ENCODE measurements at regions not wholly inside any gene's neighbourhood (a gene's known extent, or its start where the extent isn't known, plus 50 kb on each side); places are given as distances from the start of the nearest gene placed in this dataset.

- DNase-seq (ENCODE audit: low read depth): no peak
These were observed 617.6 kb downstream of the EBF1 start for GRCh38 chr5:158482125-158482524.

- no peak for DNase-seq (ENCODE audit: low read depth)
These were observed 619.2 kb upstream of the CLINT1 start for GRCh38 chr5:158478139-158478538.

GRCh38 chr5:158477214-158477613 is 618.3 kb upstream of the CLINT1 start:
- DNase-seq (ENCODE audit: low read depth): no peak

- DNase-seq (ENCODE audit: low read depth): no peak
These were observed 614.2 kb upstream of the CLINT1 start for GRCh38 chr5:158473016-158473635.

- no peak for DNase-seq (ENCODE audit: low read depth)
These were observed 612.6 kb upstream of the CLINT1 start for GRCh38 chr5:158471535-158471924.

- no peak for DNase-seq (ENCODE audit: low read depth)
These were observed 612.0 kb upstream of the CLINT1 start for GRCh38 chr5:158470764-158471534.

GRCh38 chr5:158468444-158468843 is 609.5 kb upstream of the CLINT1 start:
- no peak for DNase-seq (ENCODE audit: low read depth)

- no peak for DNase-seq (ENCODE audit: low read depth)
These were observed 607.2 kb upstream of the CLINT1 start for GRCh38 chr5:158466191-158466590.

GRCh38 chr5:158465086-158465972 is 606.4 kb upstream of the CLINT1 start:
- no peak for DNase-seq (ENCODE audit: low read depth)

GRCh38 chr5:158464383-158464782 is 605.4 kb upstream of the CLINT1 start:
- DNase-seq (ENCODE audit: low read depth): no peak

GRCh38 chr5:158463938-158464337 is 605.0 kb upstream of the CLINT1 start:
- no peak for DNase-seq (ENCODE audit: low read depth)

GRCh38 chr5:158463188-158463587 is 604.2 kb upstream of the CLINT1 start:
- DNase-seq (ENCODE audit: low read depth): no peak

GRCh38 chr5:158462349-158463114 is 603.6 kb upstream of the CLINT1 start:
- DNase-seq (ENCODE audit: low read depth): no peak

GRCh38 chr5:158461240-158461854 is 602.4 kb upstream of the CLINT1 start:
- no peak for DNase-seq (ENCODE audit: low read depth)

GRCh38 chr5:158458086-158458485 is 599.1 kb upstream of the CLINT1 start:
- no peak for DNase-seq (ENCODE audit: low read depth)

GRCh38 chr5:158456756-158457155 is 597.8 kb upstream of the CLINT1 start:
- no peak for DNase-seq (ENCODE audit: low read depth)

GRCh38 chr5:158456241-158456640 is 597.3 kb upstream of the CLINT1 start:
- DNase-seq (ENCODE audit: low read depth): no peak

GRCh38 chr5:158451993-158452672 is 593.2 kb upstream of the CLINT1 start:
- DNase-seq (ENCODE audit: low read depth): no peak

- DNase-seq (ENCODE audit: low read depth): no peak
These were observed 592.5 kb upstream of the CLINT1 start for GRCh38 chr5:158451203-158451992.

- no peak for DNase-seq (ENCODE audit: low read depth)
These were observed 591.8 kb upstream of the CLINT1 start for GRCh38 chr5:158450751-158451171.

Measured in stimulated activated CD8-positive, alpha-beta memory T cell treated with anti-CD3 and anti-CD28 coated beads, Interleukin-4, amount 100 ng/mL, for 24 hours (primary cell).